IMR-90 (cell line): ENCODE measurements at regions not wholly inside any gene's neighbourhood (a gene's known extent, or its start where the extent isn't known, plus 50 kb on each side); places are given as distances from the start of the nearest gene placed in this dataset.

Source experiments
- ATAC-seq: fragments of 200-7000 bp; cut with Tn5 transposase; 2 replicates; pipeline ENCODE4 v1.9.1; 2020; ENCODE audit warnings: low read depth, mild to moderate bottlenecking, moderate library complexity
- BruUV-seq: library from RNA; stranded (reverse); fragments of 400-500 nt; replicated peaks from 2 replicates; lab custom pipeline; 2021; lab: Mats Ljungman, UMichigan
- CTCF ChIA-PET: fragments of 300-600 bp; formaldehyde crosslinking; extraction: SDS; loops from one replicate; lab custom pipeline; 2021; ENCODE audit warnings: antibody characterized with exemption; lab: Yijun Ruan, JAX
- POLR2A ChIA-PET: fragments of 300-600 bp; sonication (Branson Sonifier 250); formaldehyde crosslinking; loops from one replicate; lab custom pipeline; 2022; ENCODE audit warnings: antibody characterized with exemption; ENCODE audit not compliant: unreplicated experiment; lab: Charles Lee
- DNase-seq: peaks from one replicate; pipeline ENCODE4 v3.0.0; 2013
- H2AFZ ChIP-seq: replicated peaks from 2 replicates; pipeline ENCODE3; 2013; ENCODE audit warnings: low read length, mild to moderate bottlenecking; ENCODE audit not compliant: poor library complexity
- H2AK5ac ChIP-seq: 2 replicates; pipeline ENCODE4 v1.6.1; 2013; ENCODE audit warnings: low read depth, low read length, inconsistent platforms
- H2AK9ac ChIP-seq: replicated peaks from 2 replicates; pipeline ENCODE3; 2013; ENCODE audit warnings: mild to moderate bottlenecking, low read depth, low read length, moderate library complexity; ENCODE audit not compliant: poor library complexity
- H2BK120ac ChIP-seq: 2 replicates; pipeline ENCODE4 v1.6.1; 2013; ENCODE audit warnings: low read depth, low read length, inconsistent platforms
- H2BK15ac ChIP-seq: 3 replicates; pipeline ENCODE4 v1.6.1; 2013; ENCODE audit warnings: low read depth, low read length, inconsistent platforms
- H2BK20ac ChIP-seq: 2 replicates; pipeline ENCODE4 v1.6.1; 2013; ENCODE audit warnings: low read depth, mild to moderate bottlenecking, inconsistent platforms, low read length, moderate library complexity
- H2BK5ac ChIP-seq: 2 replicates; pipeline ENCODE4 v1.6.1; 2013; ENCODE audit warnings: mild to moderate bottlenecking, low read depth, low read length, inconsistent platforms; ENCODE audit not compliant: poor library complexity, severe bottlenecking
- H3K14ac ChIP-seq: replicated peaks from 2 replicates; pipeline ENCODE4 v1.6.1; 2013; ENCODE audit warnings: low read depth, low read length, inconsistent platforms
- H3K18ac ChIP-seq: 2 replicates; pipeline ENCODE4 v1.6.1; 2013; ENCODE audit warnings: low read depth, low read length, control low read depth
- H3K23ac ChIP-seq: 2 replicates; pipeline ENCODE4 v1.6.1; 2013; ENCODE audit warnings: low read depth, low read length, inconsistent platforms
- H3K27ac ChIP-seq: 2 replicates; pipeline ENCODE4 v1.5.1; 2013; ENCODE audit warnings: mild to moderate bottlenecking, control low read depth, low read length; ENCODE audit not compliant: insufficient read depth
- H3K27me3 ChIP-seq: 2 replicates; pipeline ENCODE4 v1.6.1; 2013; ENCODE audit warnings: low read length; ENCODE audit not compliant: control insufficient read depth, insufficient read depth
- H3K36me3 ChIP-seq: 2 replicates; pipeline ENCODE4 v1.6.1; 2013; ENCODE audit warnings: low read length, mixed read lengths; ENCODE audit not compliant: control insufficient read depth, insufficient read depth
- H3K4ac ChIP-seq: 2 replicates; pipeline ENCODE4 v1.6.1; 2013; ENCODE audit warnings: low read depth, low read length, inconsistent platforms
- H3K4me1 ChIP-seq: 2 replicates; pipeline ENCODE4 v1.6.1; 2013; ENCODE audit warnings: low read length, mixed read lengths; ENCODE audit not compliant: control insufficient read depth, insufficient read depth
- H3K4me2 ChIP-seq: 2 replicates; pipeline ENCODE4 v1.6.1; 2013; ENCODE audit warnings: low read depth, mild to moderate bottlenecking, control low read depth, low read length, moderate library complexity
- H3K4me3 ChIP-seq: 2 replicates; pipeline ENCODE4 v1.5.1; 2013; ENCODE audit warnings: low read depth, mild to moderate bottlenecking, control low read depth, low read length, moderate library complexity; ENCODE audit not compliant: insufficient read depth
- H3K56ac ChIP-seq: 2 replicates; pipeline ENCODE4 v1.6.1; 2013; ENCODE audit warnings: low read length, inconsistent platforms; ENCODE audit not compliant: insufficient read depth; ENCODE audit errors: extremely low read depth
- H3K79me1 ChIP-seq, 2 experiments: 2 replicates each; pipeline ENCODE4 v1.6.1; 2013; ENCODE audit warnings: low read length in 2 of 2, inconsistent platforms in 1 of 2, low read depth in 1 of 2
- H3K9ac ChIP-seq: 2 replicates; pipeline ENCODE4 v1.6.1; 2013; ENCODE audit warnings: low read depth, low read length, control low read depth
- H3K9me1 ChIP-seq: 2 replicates; pipeline ENCODE4 v1.6.1; 2013; ENCODE audit warnings: low read length, inconsistent platforms; ENCODE audit not compliant: insufficient read depth
- H3K9me3 ChIP-seq: 2 replicates; pipeline ENCODE4 v1.6.1; 2013; ENCODE audit warnings: low read length; ENCODE audit not compliant: control insufficient read depth, insufficient read depth
- H4K20me1 ChIP-seq: 2 replicates; pipeline ENCODE4 v1.6.1; 2013; ENCODE audit warnings: low read length, inconsistent platforms; ENCODE audit not compliant: insufficient read depth
- H4K5ac ChIP-seq: 2 replicates; pipeline ENCODE4 v1.6.1; 2013; ENCODE audit warnings: mild to moderate bottlenecking, low read depth, low read length, control low read depth
- H4K8ac ChIP-seq, 2 experiments: 2 replicates each; pipeline ENCODE4 v1.6.1; 2013; ENCODE audit warnings: low read depth in 2 of 2, low read length in 2 of 2, control low read depth in 1 of 2, inconsistent platforms in 1 of 2
- H4K91ac ChIP-seq: 2 replicates; pipeline ENCODE4 v1.6.1; 2013; ENCODE audit warnings: low read depth, low read length, inconsistent platforms; ENCODE audit not compliant: insufficient read depth
- CHD1 ChIP-seq: IDR thresholded peaks from 2 replicates; pipeline ENCODE4 v1.6.1; 2012; ENCODE audit warnings: low read depth, low read length, improper control_type of control experiment
- CTCF ChIP-seq: conservative IDR thresholded peaks from 2 replicates; pipeline ENCODE4 v1.5.1; 2012; ENCODE audit warnings: mild to moderate bottlenecking, low read depth, low read length, improper control_type of control experiment
- FOS ChIP-seq: fragments of 150-350 bp; IDR thresholded peaks from 2 replicates; pipeline ENCODE4 v1.6.1; 2016; ENCODE audit warnings: low read depth, low read length
- MAFK ChIP-seq: IDR thresholded peaks from 2 replicates; pipeline ENCODE4 v1.6.1; 2012; ENCODE audit warnings: low read depth, low read length, improper control_type of control experiment
- MAZ ChIP-seq: IDR thresholded peaks from 2 replicates; pipeline ENCODE4 v1.6.1; 2012; ENCODE audit warnings: low read depth, mild to moderate bottlenecking, low read length, improper control_type of control experiment, moderate library complexity, borderline replicate concordance
- MXI1 ChIP-seq: IDR thresholded peaks from 2 replicates; pipeline ENCODE4 v1.6.1; 2012; ENCODE audit warnings: low read depth, mild to moderate bottlenecking, low read length, moderate library complexity, borderline replicate concordance
- NFE2L2 ChIP-seq: fragments of 150-350 bp; IDR thresholded peaks from 2 replicates; pipeline ENCODE4 v1.6.1; 2016; ENCODE audit warnings: low read depth, mild to moderate bottlenecking, low read length
- POLR2A ChIP-seq: IDR thresholded peaks from 2 replicates; pipeline ENCODE4 v1.6.1; 2012; ENCODE audit warnings: mild to moderate bottlenecking, low read depth, low read length
- RAD21 ChIP-seq: IDR thresholded peaks from 2 replicates; pipeline ENCODE4 v1.6.1; 2012; ENCODE audit warnings: low read length, improper control_type of control experiment
- RFX5 ChIP-seq: IDR thresholded peaks from 2 replicates; pipeline ENCODE4 v1.8.0; 2012; ENCODE audit warnings: low read depth, mild to moderate bottlenecking, low read length, moderate library complexity
- SMC3 ChIP-seq: fragments of 150-350 bp; IDR thresholded peaks from 2 replicates; pipeline ENCODE4 v1.6.1; 2016; ENCODE audit warnings: low read depth, mild to moderate bottlenecking, antibody characterized with exemption, low read length, moderate library complexity
- WGBS, 2 experiments: methylation state at CpG; one replicate each; pipeline versions ENCODE4 v1.1.5 to v1.1.7; 2013; ENCODE audit warnings: missing lambda C conversion rate in 2 of 2; ENCODE audit not compliant: insufficient read length in 1 of 2; ENCODE audit errors: extremely low coverage in 2 of 2; 5-methylcytosine and 5-hydroxymethylcytosine counted together
- dilution Hi-C: fragments of 300-500 bp; cut with HindIII; formaldehyde crosslinking; loops from one replicate; pipeline ENCODE4 v1.14.3; 2018; ENCODE audit warnings: low sequenced_read_pairs; ENCODE audit not compliant: unreplicated experiment
- in situ Hi-C: fragments of 300-500 bp; cut with MboI; formaldehyde crosslinking; loops from 3 replicates; pipeline ENCODE4 v1.14.3; 2019; ENCODE audit warnings: low sequenced_read_pairs, inconsistent platforms, mixed read lengths
- intact Hi-C: fragments of 100-400 bp; cut with micrococcal nuclease; formaldehyde crosslinking; loops from 2 replicates; pipeline ENCODE4 v1.10.0; 2022

GRCh38 chr5:160930406-160930805 is 78.4 kb upstream of the ATP10B start:
- H4K91ac ChIP-seq = no peak overlapping the region
- peaks cover 37% of the 10 kb centered on the region for H3K9me3 ChIP-seq
- DNase-seq (no peak), ATAC-seq (no peak)
- H3K4ac ChIP-seq = no peak overlapping the region
- no peak overlapping the region for H3K14ac ChIP-seq
- CTCF ChIA-PET = no interaction called here
- dilution Hi-C loops = no loop called here
- no peak overlapping the region for H2BK5ac ChIP-seq
- H2AK9ac ChIP-seq = no peak overlapping the region
- no peak overlapping the region for H3K18ac ChIP-seq
- H3K27ac ChIP-seq = no peak overlapping the region
- BruUV-seq = no TSS peak
- POLR2A ChIA-PET = no interaction called here
- intact Hi-C loops = no loop called here
- H3K4me2 ChIP-seq = no peak overlapping the region
- H2AK5ac ChIP-seq = no peak overlapping the region
- H3K4me1 ChIP-seq = no peaks in the 10 kb centered on the region
- no peaks in the 10 kb centered on the region for H3K79me1 ChIP-seq
- H3K9me1 ChIP-seq = no peaks in the 10 kb centered on the region
- H3K36me3 ChIP-seq = no peaks in the 10 kb centered on the region
- H4K20me1 ChIP-seq = no peaks in the 10 kb centered on the region
- TF ChIP-seq MXI1 (no peak), SMC3 (no peak), MAFK (no peak), NFE2L2 (no peak), FOS (no peak), POLR2A (no peak), CHD1 (no peak), MAZ (no peak), CTCF (no peak), RAD21 (no peak), RFX5 (no peak)
- WGBS, 2 experiments = no CpG with 5 or more reads among the region's 1 CpG
- no peak overlapping the region for H3K4me3 ChIP-seq
- H2BK120ac ChIP-seq = no peak overlapping the region
- H3K23ac ChIP-seq = no peak overlapping the region
- in situ Hi-C loops = no loop called here
- H2BK20ac ChIP-seq = no peak overlapping the region
- H3K27me3 ChIP-seq = no peaks in the 10 kb centered on the region
- no peak overlapping the region for H2BK15ac ChIP-seq
- no peak overlapping the region for H3K9ac ChIP-seq
- no peak overlapping the region for H3K56ac ChIP-seq
- no peak overlapping the region for H4K8ac ChIP-seq
- H2AFZ ChIP-seq = no peak overlapping the region
- H4K5ac ChIP-seq = no peak overlapping the region
